Spinal cord (tissue), 9 donors: ENCODE measurements at regions not wholly inside any gene's neighbourhood (a gene's known extent, or its start where the extent isn't known, plus 50 kb on each side); places are given as distances from the start of the nearest gene placed in this dataset.
"Not testable (repeated sequence)": the region's sequence is repeated elsewhere in the genome, so short reads cannot be mapped to it uniquely, and the experiment has no call there.

ENCODE experiments used
- DNase-seq, 6 donors: peaks; one replicate each; pipeline versions ENCODE4 v3.0.0 to v3.0.0-alpha.2; 2013 to 2015; ENCODE audit warnings: low spot score in 6 of 6, low read depth in 4 of 6
- H3K27ac ChIP-seq: one replicate; pipeline ENCODE4 v1.5.1; 2013; ENCODE audit warnings: low read depth, low read length, control low read depth
- H3K27me3 ChIP-seq: one replicate; pipeline ENCODE4 v1.6.1; 2013; ENCODE audit warnings: low read length; ENCODE audit not compliant: control insufficient read depth, insufficient read depth
- H3K36me3 ChIP-seq: one replicate; pipeline ENCODE4 v1.6.1; 2013; ENCODE audit warnings: low read length; ENCODE audit not compliant: control insufficient read depth, insufficient read depth
- H3K4me1 ChIP-seq: one replicate; pipeline ENCODE4 v1.6.1; 2013; ENCODE audit warnings: low read length; ENCODE audit not compliant: control insufficient read depth, insufficient read depth
- H3K4me3 ChIP-seq: one replicate; pipeline ENCODE4 v1.5.1; 2013; ENCODE audit warnings: low read depth, low read length, control low read depth
- H3K9me3 ChIP-seq: one replicate; pipeline ENCODE4 v1.6.1; 2013; ENCODE audit warnings: low read length; ENCODE audit not compliant: control insufficient read depth, insufficient read depth
- WGBS: methylation state at CpG from one replicate; pipeline ENCODE4 v1.1.5; 2013; ENCODE audit warnings: missing lambda C conversion rate; ENCODE audit not compliant: insufficient coverage; 5-methylcytosine and 5-hydroxymethylcytosine counted together
- donor health status: healthy.

DNA sequence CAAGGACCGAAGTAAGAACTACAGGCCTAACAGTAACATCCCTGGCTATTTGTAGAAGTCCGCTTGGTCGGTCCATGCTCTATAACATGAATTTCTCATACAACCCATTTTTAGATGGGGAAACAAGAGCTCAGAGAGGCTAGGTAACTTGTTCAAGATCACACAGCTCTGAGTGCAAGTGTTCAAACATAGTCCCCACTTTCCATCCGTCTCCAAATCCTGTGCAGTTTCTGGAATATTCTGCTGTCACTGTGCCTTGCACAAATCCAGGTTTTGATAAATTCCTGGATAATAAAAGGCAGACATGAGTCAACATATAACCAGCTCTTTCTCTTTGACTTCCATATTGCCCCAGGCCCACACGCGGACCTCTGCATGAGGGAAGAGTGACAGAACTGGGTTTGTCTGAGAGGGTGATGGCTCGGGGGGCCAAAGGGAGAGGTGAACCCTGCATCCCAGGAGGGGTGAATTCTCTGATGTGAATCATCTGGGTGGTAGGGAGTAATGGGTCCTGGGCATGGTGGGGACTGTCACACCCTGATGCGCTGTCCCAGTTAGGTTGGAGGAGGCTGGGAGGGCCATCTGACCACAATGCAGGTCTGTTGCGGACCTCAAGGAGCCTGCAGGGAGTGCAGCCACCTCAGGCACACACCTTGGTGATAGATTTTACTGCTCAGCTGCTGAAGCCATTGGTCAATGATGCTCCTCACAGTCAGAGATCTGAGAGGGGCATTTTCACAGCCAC is 162.2 kb downstream of the SMAD6 start:
- H3K27me3 ChIP-seq: no peaks in the 10 kb centered on the region
- H3K27ac ChIP-seq: no peak overlapping the region
- H3K4me1 ChIP-seq: no peaks in the 10 kb centered on the region
- no peak for DNase-seq
- 93% methylated on average over 5 of the region's 9 CpGs for whole genome bisulfite sequencing
- no peaks in the 10 kb centered on the region for H3K9me3 ChIP-seq
- no peak overlapping the region for H3K4me3 ChIP-seq
- H3K36me3 ChIP-seq: no peaks in the 10 kb centered on the region

DNA sequence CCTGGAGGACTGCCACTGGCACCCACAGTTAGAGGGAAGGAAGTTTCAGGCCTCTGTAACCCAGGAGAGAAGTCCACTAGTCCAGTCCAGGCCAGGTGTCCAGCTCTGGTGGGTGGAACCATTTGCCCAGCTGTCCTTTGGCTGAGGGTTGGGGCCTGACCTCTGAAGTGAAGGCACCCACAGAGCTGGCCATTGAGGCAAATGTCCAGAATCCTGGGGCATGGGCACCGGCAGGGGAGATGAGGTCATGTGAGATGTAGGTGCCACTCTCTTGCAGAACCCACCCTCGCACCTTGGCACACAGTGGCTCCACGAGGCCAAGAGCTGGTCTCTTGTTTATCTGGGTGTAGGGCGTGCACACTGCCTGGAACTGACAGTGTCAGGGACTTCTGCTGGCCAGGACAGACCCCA is 162.8 kb downstream of the SMAD6 start:
- no peak for DNase-seq
- Histone ChIP-seq H3K27me3 (no peaks in the 10 kb centered on the region), H3K4me3 (no peak overlapping the region), H3K36me3 (no peaks in the 10 kb centered on the region), H3K9me3 (no peaks in the 10 kb centered on the region), H3K27ac (no peak overlapping the region), H3K4me1 (no peaks in the 10 kb centered on the region)
- WGBS: 98% methylated on average over 4 of the region's 4 CpGs

DNA sequence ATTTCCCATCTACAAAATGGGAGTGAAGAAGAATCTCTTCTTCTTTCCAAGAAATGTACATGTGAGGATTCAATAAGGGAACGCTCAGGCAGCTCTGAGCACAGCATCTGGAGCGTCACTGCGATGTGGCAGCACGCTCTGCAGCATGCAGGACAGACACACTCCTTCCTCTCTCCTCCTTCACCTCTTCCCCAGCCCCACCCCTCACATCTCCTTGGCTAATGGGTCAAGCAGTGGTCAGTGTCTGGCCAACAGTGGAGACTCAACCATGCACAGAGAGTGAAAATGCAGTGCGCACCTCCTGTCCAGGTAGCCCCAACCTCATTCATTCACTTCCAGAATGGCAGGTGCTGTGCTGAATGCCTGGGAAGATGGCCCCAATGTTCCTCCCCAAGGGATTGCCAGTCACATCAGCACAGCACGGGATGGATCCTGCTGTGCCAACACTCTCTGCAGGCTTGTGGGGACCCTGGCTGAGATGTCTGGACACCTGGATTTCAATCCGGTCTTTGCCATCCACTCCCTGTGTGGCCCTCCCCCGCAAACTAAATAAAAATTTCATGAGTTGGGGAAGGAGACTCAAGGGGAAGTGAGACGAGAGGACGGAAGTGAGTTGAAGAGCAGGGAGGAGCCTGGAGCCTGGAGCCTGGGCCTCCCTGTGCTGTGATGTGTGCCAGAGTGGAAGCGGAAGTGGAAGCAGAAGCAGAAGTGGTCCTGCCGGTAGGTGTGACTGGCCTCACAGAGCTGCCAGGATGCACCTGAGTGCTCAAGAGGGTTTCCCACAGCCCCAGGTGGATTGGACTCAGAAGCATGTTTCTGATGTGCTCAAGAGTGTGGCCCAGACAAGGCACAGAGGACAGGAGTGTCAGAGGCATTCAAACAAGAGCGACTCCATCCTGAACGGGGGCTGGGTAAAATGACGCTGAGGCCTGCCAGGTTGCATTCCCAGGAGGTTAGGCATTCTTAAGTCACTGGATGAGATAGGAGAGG is 163.9 kb downstream of the SMAD6 start:
- WGBS: 73% methylated on average over 10 of the region's 15 CpGs
- Histone ChIP-seq H3K27me3 (no peaks in the 10 kb centered on the region), H3K36me3 (no peaks in the 10 kb centered on the region), H3K27ac (no peak overlapping the region), H3K4me3 (no peak overlapping the region), H3K9me3 (no peaks in the 10 kb centered on the region), H3K4me1 (no peaks in the 10 kb centered on the region)
- no peak for DNase-seq

- no peak for DNase-seq
- no peaks in the 10 kb centered on the region for H3K4me1 ChIP-seq
- no peak overlapping the region for H3K4me3 ChIP-seq
- no peaks in the 10 kb centered on the region for H3K36me3 ChIP-seq
- no peaks in the 10 kb centered on the region for H3K27me3 ChIP-seq
- no peak overlapping the region for H3K27ac ChIP-seq
- H3K9me3 ChIP-seq: no peaks in the 10 kb centered on the region
- WGBS: 85% methylated on average over 3 of the region's 6 CpGs
These were observed 164.6 kb downstream of the SMAD6 start for GRCh38 chr15:66866656-66867055.

DNA sequence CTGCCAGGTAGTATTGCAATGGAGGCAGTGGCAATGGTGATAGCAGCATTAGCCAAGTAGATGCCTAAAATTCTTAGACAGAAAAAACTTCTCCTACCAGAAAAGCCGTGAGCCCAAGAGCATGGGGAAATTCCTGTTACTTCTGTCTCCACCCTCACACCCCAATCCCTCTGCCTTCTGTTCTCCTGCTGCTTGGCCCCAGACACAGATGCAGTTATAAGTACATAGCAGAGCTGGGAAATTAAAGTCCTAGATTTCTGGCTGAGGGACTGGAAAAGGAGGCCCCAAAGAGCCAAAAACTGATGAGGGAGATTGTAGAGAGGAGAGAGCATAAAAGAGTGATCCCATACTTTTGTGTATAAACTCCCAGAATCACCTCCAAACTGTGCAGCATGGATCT is 166.9 kb downstream of the SMAD6 start:
- H3K9me3 ChIP-seq: no peaks in the 10 kb centered on the region
- no peaks in the 10 kb centered on the region for H3K27me3 ChIP-seq
- H3K36me3 ChIP-seq: no peaks in the 10 kb centered on the region
- no peaks in the 10 kb centered on the region for H3K4me1 ChIP-seq
- no peak overlapping the region for H3K4me3 ChIP-seq
- DNase-seq: peak in 1 of 6 donors; percentile 25
- H3K27ac ChIP-seq: no peak overlapping the region
- WGBS: no CpG with 5 or more reads among the region's 1 CpG

GRCh38 chr15:66870880-66871388 is 168.9 kb downstream of the SMAD6 start:
- Histone ChIP-seq H3K36me3 (no peaks in the 10 kb centered on the region), H3K4me3 (no peak overlapping the region), H3K9me3 (no peaks in the 10 kb centered on the region), H3K4me1 (no peaks in the 10 kb centered on the region), H3K27me3 (no peaks in the 10 kb centered on the region), H3K27ac (no peak overlapping the region)
- DNase-seq: no peak

DNA sequence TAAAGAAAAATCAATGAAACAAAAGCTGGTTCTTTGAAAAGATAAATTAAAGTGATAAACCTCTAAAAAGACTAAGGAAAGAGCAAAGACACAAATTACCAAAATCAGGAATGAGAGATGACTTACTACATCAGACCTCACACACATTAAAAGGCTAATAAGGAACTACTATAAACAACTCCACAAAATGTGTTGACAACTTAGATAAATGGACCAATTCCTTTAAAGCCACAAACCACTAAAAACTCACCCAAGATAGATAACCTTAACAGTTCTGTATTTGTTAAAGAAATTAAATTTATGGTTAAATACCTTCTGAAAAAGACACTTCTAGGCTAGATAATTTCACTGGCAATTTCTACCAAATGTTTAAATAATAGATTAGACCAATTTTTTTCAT is 170.4 kb downstream of the SMAD6 start:
- DNase-seq: no peak
- H3K36me3 ChIP-seq: no peaks in the 10 kb centered on the region
- H3K9me3 ChIP-seq: no peaks in the 10 kb centered on the region
- peaks cover under 1% of the 10 kb centered on the region for H3K4me1 ChIP-seq
- no peaks in the 10 kb centered on the region for H3K27me3 ChIP-seq
- H3K4me3 ChIP-seq: no peak overlapping the region
- no peak overlapping the region for H3K27ac ChIP-seq

GRCh38 chr15:66873331-66873730 is 171.3 kb downstream of the SMAD6 start:
- not testable (repeated sequence) for H3K27me3 ChIP-seq, H3K27ac ChIP-seq, H3K4me3 ChIP-seq, H3K4me1 ChIP-seq, H3K9me3 ChIP-seq, H3K36me3 ChIP-seq, DNase-seq
- WGBS: 80% methylated on average over 2 of the region's 3 CpGs

DNA sequence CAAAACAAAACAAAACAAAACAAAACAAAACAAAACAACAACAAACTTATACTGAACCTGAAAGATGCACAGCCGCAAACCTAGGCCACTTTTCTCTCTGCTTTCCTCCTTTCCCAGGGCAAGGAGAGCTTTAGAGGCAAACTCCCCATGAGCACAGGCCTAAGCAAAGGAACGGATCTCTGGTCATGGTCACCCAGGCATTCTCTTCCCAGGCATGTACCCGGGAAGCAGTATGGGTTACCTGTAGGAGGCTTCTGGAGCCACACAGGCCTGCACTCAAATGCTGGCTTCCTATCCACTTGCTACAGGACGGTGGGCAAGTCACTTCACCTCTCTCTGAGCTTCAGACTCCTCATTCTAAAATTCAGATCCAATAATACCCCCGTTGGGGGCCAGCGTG is 171.8 kb downstream of the SMAD6 start:
- H3K4me1 ChIP-seq: peaks cover 7% of the 10 kb centered on the region
- no peak overlapping the region for H3K27ac ChIP-seq
- no peak for DNase-seq
- no peaks in the 10 kb centered on the region for H3K36me3 ChIP-seq
- H3K27me3 ChIP-seq: no peaks in the 10 kb centered on the region
- H3K4me3 ChIP-seq: no peak overlapping the region
- H3K9me3 ChIP-seq: no peaks in the 10 kb centered on the region
- WGBS: 96% methylated on average over 3 of the region's 6 CpGs
